ENCODE measurements at regions not wholly inside any gene's neighbourhood (a gene's known extent, or its start where the extent isn't known, plus 50 kb on each side); places are given as distances from the start of the nearest gene placed in this dataset.

DNA sequence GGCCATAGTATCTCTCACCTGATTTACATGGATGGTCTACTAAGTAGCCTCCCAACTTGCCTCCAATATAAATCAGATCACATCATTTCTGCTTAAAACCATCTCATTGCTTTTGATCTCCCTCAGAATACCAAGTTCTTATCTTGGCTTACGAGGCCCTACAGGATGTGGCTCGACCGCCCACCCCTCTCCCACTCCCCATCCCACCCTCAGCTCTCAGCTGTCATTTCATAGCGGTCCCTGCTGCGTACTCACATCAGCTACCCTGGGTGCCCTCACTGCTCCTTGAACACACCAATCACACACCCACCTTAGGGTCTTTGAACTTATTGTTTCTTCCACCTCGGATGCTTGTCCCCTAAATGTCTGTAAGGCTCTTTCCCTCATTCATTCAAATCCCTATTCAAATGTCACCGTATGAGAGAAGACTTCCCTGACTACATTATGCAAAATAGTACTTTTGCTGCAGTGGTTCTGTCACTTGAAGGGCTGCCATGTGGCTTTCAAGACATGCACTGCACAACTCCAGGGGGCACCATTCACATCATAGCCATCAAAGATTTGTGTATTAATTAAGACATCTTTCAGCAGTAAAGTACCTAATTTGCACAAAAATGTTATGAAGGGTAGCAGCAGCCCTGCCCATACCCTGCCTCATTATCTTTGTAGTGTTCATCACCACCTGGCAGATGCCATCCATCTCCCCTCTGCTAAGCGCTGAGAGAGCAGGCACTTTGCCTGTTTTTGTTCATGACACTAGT lies 171.1 kb downstream of the ENC1 start:
- Histone ChIP-seq H3K27ac (no peak overlapping the region), H3K4me2 (no peak overlapping the region), H4K20me1 (ENCODE audit: low read depth) (no peaks in the 10 kb centered on the region), H3K79me2 (ENCODE audit: low read depth) (no peaks in the 10 kb centered on the region), H3K9me3 (ENCODE audit: low read depth) (no peaks in the 10 kb centered on the region), H3K27me3 (no peaks in the 10 kb centered on the region), H3K4me1 (no peaks in the 10 kb centered on the region), H3K36me3 (no peaks in the 10 kb centered on the region), H3K9ac (no peak overlapping the region), H2AFZ (replicated peaks) (no peak overlapping the region), H3K4me3 (no peak overlapping the region), H3F3A (ENCODE audit: low read depth) (no peaks in the 10 kb centered on the region)
- no peaks in the 10 kb centered on the region for H3K9me3 Mint-ChIP-seq
- TF ChIP-seq CTCF (IDR thresholded peaks at IDR 0.05), result no peak
- TF ChIP-seq EZH2phosphoT487 (IDR thresholded peaks at IDR 0.05), result no peak
- no peak for TF ChIP-seq EZH2 (IDR thresholded peaks at IDR 0.05)
- no peaks in the 10 kb centered on the region for H3K36me3 Mint-ChIP-seq
- no peak for DNase-seq (ENCODE audit: low spot score)
- H3K4me1 Mint-ChIP-seq, result peaks cover 5% of the 10 kb centered on the region
- H3K27me3 Mint-ChIP-seq (ENCODE audit: insufficient read depth, low read depth), result peaks cover 4% of the 10 kb centered on the region
- no peak overlapping the region for H3K4me3 Mint-ChIP-seq
- H3K27ac Mint-ChIP-seq, result no peak overlapping the region

- H2AFZ ChIP-seq (replicated peaks), result peak overlapping the region; percentile 5
Measured at GRCh38 chr5:74468421-74468820, 172.1 kb downstream of the ENC1 start.

DNA sequence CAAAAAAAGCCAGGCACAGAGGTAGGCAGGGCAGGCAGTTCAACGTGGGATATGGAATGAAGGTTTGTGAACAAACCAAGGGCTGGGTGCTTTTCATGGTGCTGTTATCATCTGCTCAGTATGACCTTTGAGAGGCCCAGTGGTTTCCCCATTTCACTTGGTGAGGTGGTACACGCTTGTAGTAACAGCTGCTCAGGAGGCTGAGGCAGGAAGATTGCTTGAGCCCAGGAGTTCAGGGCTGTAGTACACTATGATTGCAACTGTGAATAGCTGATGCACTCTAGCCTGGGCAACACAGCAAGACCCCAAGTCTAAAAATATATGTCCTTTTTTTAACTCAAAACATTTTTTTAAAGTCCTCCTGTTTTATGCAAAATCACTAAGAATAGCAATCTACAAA lies 174.8 kb downstream of the ENC1 start:
- H3K4me1 ChIP-seq, result no peaks in the 10 kb centered on the region
- Mint-ChIP-seq H3K4me1 (peaks cover 5% of the 10 kb centered on the region), H3K9me3 (no peaks in the 10 kb centered on the region), H3K27me3 (ENCODE audit: insufficient read depth, low read depth) (peaks cover 4% of the 10 kb centered on the region), H3K4me3 (no peak overlapping the region), H3K27ac (no peak overlapping the region), H3K36me3 (no peaks in the 10 kb centered on the region)
- TF ChIP-seq CTCF (IDR thresholded peaks at IDR 0.05) (no peak), EZH2phosphoT487 (IDR thresholded peaks at IDR 0.05) (no peak), EZH2 (IDR thresholded peaks at IDR 0.05) (no peak)
- H3K79me2 ChIP-seq (ENCODE audit: low read depth), result no peaks in the 10 kb centered on the region
- H4K20me1 ChIP-seq (ENCODE audit: low read depth), result no peaks in the 10 kb centered on the region
- H3K9me3 ChIP-seq (ENCODE audit: low read depth), result no peaks in the 10 kb centered on the region
- H3K4me3 ChIP-seq, result no peak overlapping the region
- H3K27me3 ChIP-seq, result no peaks in the 10 kb centered on the region
- DNase-seq (ENCODE audit: low spot score), result no peak
- H3K27ac ChIP-seq, result no peak overlapping the region
- H3K4me2 ChIP-seq, result no peak overlapping the region
- H3K9ac ChIP-seq, result no peak overlapping the region
- no peaks in the 10 kb centered on the region for H3F3A ChIP-seq (ENCODE audit: low read depth)
- no peaks in the 10 kb centered on the region for H3K36me3 ChIP-seq
- no peak overlapping the region for H2AFZ ChIP-seq (replicated peaks)

More at GRCh38 chr5:74468421-74468820, 172.1 kb downstream of the ENC1 start:
- Mint-ChIP-seq H3K4me3 (no peak overlapping the region), H3K27ac (no peak overlapping the region), H3K27me3 (ENCODE audit: insufficient read depth, low read depth) (peaks cover 4% of the 10 kb centered on the region), H3K4me1 (peaks cover 5% of the 10 kb centered on the region), H3K36me3 (no peaks in the 10 kb centered on the region), H3K9me3 (no peaks in the 10 kb centered on the region)
- H3K27me3 ChIP-seq, result no peaks in the 10 kb centered on the region
- no peak overlapping the region for H3K4me2 ChIP-seq
- no peaks in the 10 kb centered on the region for H3F3A ChIP-seq (ENCODE audit: low read depth)
- no peaks in the 10 kb centered on the region for H3K79me2 ChIP-seq (ENCODE audit: low read depth)
- no peak overlapping the region for H3K9ac ChIP-seq
- H3K9me3 ChIP-seq (ENCODE audit: low read depth), result no peaks in the 10 kb centered on the region
- no peak overlapping the region for H3K4me3 ChIP-seq
- no peaks in the 10 kb centered on the region for H3K4me1 ChIP-seq
- no peak for TF ChIP-seq EZH2 (IDR thresholded peaks at IDR 0.05)
- TF ChIP-seq EZH2phosphoT487 (IDR thresholded peaks at IDR 0.05), result no peak
- no peak for TF ChIP-seq CTCF (IDR thresholded peaks at IDR 0.05)
- no peaks in the 10 kb centered on the region for H3K36me3 ChIP-seq
- DNase-seq (ENCODE audit: low spot score), result no peak
- H3K27ac ChIP-seq, result no peak overlapping the region
- no peaks in the 10 kb centered on the region for H4K20me1 ChIP-seq (ENCODE audit: low read depth)
